DOHH2 (cell line): ENCODE measurements at regions not wholly inside any gene's neighbourhood (a gene's known extent, or its start where the extent isn't known, plus 50 kb on each side); places are given as distances from the start of the nearest gene placed in this dataset.

Experiments
- CTCF ChIP-seq: fragments of 200-600 bp; sonication (generic); IDR thresholded peaks from one replicate; pipeline ENCODE4 v1.5.1; 2014; ENCODE audit warnings: antibody characterized with exemption, mild to moderate bottlenecking, low read depth, low read length; ENCODE audit not compliant: poor library complexity, severe bottlenecking
- EZH2phosphoT487 ChIP-seq: fragments of 200-600 bp; sonication (generic); IDR thresholded peaks from 2 replicates; pipeline ENCODE4 v1.6.1; 2017; ENCODE audit warnings: borderline replicate concordance, mild to moderate bottlenecking, antibody characterized with exemption, low read length, moderate library complexity, mixed read lengths

GRCh38 chr3:102577082-102577789 is 142.4 kb downstream of the ZPLD1 start:
- TF ChIP-seq CTCF = no peak
- TF ChIP-seq EZH2phosphoT487 = no peak
